Type B pancreatic cell (in vitro differentiated cells): ENCODE measurements at regions not wholly inside any gene's neighbourhood (a gene's known extent, or its start where the extent isn't known, plus 50 kb on each side); places are given as distances from the start of the nearest gene placed in this dataset.

Source experiments
- DNase-seq: peaks from one replicate; pipeline ENCODE4 v3.0.0; 2021; ENCODE audit warnings: mixed read lengths; ENCODE audit not compliant: unreplicated experiment; ENCODE audit errors: extremely low spot score
- H3K27ac Mint-ChIP-seq: 2 replicates; pipeline ENCODE4 v1.8.0; 2021; ENCODE audit warnings: mild to moderate bottlenecking, mixed read lengths
- H3K27me3 Mint-ChIP-seq: 2 replicates; pipeline ENCODE4 v1.8.0; 2021; ENCODE audit warnings: mixed read lengths
- H3K36me3 Mint-ChIP-seq: 2 replicates; pipeline ENCODE4 v1.8.0; 2021; ENCODE audit warnings: mixed read lengths
- H3K4me1 Mint-ChIP-seq: one replicate; pipeline ENCODE4 v1.8.0; 2021; ENCODE audit warnings: mixed read lengths; ENCODE audit not compliant: unreplicated experiment
- H3K4me3 Mint-ChIP-seq: 2 replicates; pipeline ENCODE4 v1.8.0; 2021; ENCODE audit warnings: mild to moderate bottlenecking, mixed read lengths
- H3K9me3 Mint-ChIP-seq: 2 replicates; pipeline ENCODE4 v1.8.0; 2021; ENCODE audit warnings: mixed read lengths
- TF ChIP-seq, protein P1 (sequence below): fragments of 200-600 bp; sonication (generic); conservative IDR thresholded peaks from 2 replicates; pipeline ENCODE4 v1.5.0; 2021; ENCODE audit warnings: antibody characterized with exemption, mild to moderate bottlenecking

DNA sequence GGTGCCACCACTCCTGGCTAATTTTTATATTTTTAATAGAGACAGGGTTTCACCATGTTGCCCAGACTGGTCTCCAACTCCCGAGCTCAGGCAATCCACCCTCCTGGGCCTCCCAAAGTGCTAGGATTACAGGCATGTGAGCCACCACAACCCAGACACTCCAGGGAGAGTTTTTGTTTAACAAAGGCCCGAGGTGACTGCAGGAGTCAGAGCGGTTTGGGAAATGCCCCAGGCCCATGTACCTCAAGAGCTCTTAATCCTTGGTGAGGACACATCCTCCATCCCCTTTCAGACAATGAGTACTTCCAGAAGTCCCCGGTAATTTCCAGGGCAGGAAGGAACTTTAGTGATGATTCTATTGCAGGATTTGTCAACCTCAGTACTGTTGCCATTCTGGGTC, 176.0 kb downstream of the ESRRB start:
- TF ChIP-seq, protein P1, sequence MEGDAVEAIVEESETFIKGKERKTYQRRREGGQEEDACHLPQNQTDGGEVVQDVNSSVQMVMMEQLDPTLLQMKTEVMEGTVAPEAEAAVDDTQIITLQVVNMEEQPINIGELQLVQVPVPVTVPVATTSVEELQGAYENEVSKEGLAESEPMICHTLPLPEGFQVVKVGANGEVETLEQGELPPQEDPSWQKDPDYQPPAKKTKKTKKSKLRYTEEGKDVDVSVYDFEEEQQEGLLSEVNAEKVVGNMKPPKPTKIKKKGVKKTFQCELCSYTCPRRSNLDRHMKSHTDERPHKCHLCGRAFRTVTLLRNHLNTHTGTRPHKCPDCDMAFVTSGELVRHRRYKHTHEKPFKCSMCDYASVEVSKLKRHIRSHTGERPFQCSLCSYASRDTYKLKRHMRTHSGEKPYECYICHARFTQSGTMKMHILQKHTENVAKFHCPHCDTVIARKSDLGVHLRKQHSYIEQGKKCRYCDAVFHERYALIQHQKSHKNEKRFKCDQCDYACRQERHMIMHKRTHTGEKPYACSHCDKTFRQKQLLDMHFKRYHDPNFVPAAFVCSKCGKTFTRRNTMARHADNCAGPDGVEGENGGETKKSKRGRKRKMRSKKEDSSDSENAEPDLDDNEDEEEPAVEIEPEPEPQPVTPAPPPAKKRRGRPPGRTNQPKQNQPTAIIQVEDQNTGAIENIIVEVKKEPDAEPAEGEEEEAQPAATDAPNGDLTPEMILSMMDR = no peak
- H3K27ac Mint-ChIP-seq = no peak overlapping the region
- H3K4me1 Mint-ChIP-seq = peaks cover 10% of the 10 kb centered on the region
- no peaks in the 10 kb centered on the region for H3K9me3 Mint-ChIP-seq
- peaks cover 8% of the 10 kb centered on the region for H3K27me3 Mint-ChIP-seq
- H3K4me3 Mint-ChIP-seq = no peak overlapping the region
- no peaks in the 10 kb centered on the region for H3K36me3 Mint-ChIP-seq
- no peak for DNase-seq

DNA sequence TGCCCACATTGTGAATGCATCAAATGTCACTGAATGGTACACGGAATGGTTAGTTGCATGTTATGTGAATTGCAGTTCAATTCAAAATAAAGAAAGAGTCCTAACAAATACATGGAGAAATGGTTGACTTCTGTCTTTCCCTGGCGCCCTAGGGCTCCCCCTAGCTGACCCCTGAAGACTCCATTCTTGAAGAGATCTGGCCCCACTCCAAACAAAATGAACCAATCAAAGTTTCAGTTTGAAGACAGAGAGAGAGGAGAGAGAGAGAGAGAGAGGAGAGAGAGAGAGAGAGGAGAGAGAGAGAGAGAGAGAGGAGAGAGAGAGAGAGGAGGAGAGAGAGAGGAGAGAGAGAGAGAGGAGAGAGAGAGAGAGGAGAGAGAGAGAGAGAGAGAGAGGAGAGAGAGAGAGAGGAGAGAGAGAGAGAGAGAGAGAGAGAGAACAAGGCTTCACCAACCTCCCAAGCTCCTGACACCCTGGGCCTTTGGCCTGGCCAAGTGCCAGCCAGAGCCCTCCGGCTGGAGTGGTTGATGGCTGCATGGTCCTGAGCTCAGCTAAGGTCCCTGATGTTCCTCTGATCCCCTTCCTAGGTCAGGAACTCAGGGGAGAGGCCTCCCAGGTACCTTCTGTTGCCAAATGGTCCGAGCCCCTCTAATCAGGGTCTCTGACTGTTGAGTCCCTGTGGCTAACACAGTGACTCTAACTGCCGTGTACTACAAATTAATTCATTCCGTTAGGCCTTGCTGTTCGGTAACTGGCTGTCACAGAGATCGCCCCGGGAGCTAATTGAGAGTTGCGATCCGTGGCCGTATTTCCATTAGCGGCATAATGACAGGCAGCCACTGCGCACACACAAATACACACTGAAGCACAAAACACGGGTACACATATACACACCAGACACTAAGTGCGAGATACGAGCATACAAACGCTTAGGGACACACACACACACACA, 188.8 kb downstream of the ESRRB start:
- H3K4me1 Mint-ChIP-seq = no peaks in the 10 kb centered on the region
- H3K9me3 Mint-ChIP-seq = peaks cover 5% of the 10 kb centered on the region
- H3K27me3 Mint-ChIP-seq = peaks cover 29% of the 10 kb centered on the region
- no peak for DNase-seq
- no peaks in the 10 kb centered on the region for H3K36me3 Mint-ChIP-seq
- H3K4me3 Mint-ChIP-seq = no peak overlapping the region
- TF ChIP-seq, protein P1 = no peak
- no peak overlapping the region for H3K27ac Mint-ChIP-seq

DNA sequence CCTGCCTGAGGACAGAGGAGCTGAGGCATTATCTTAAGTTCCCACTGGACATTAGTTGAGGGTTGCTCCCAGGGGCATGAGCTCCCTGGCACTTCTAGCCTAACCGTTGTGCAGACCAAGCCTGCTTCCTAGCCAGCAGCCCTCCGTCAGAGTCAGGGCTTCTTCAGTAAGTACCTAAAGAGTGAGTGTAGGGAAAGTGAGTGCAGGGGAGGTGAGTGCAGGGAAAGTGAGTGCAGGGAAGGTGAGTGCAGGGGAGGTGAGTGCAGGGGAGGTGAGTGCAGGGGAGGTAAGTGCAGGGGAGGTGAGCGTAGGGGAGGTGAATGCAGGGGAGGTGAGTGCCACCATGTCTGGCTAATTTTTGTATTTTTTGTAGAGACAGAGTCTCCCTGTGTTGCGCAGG, 190.5 kb downstream of the ESRRB start:
- TF ChIP-seq, protein P1 = no peak
- Mint-ChIP-seq H3K27ac (no peak overlapping the region), H3K4me3 (no peak overlapping the region), H3K9me3 (peaks cover 5% of the 10 kb centered on the region), H3K27me3 (peaks cover 26% of the 10 kb centered on the region), H3K36me3 (no peaks in the 10 kb centered on the region), H3K4me1 (no peaks in the 10 kb centered on the region)
- no peak for DNase-seq

DNA sequence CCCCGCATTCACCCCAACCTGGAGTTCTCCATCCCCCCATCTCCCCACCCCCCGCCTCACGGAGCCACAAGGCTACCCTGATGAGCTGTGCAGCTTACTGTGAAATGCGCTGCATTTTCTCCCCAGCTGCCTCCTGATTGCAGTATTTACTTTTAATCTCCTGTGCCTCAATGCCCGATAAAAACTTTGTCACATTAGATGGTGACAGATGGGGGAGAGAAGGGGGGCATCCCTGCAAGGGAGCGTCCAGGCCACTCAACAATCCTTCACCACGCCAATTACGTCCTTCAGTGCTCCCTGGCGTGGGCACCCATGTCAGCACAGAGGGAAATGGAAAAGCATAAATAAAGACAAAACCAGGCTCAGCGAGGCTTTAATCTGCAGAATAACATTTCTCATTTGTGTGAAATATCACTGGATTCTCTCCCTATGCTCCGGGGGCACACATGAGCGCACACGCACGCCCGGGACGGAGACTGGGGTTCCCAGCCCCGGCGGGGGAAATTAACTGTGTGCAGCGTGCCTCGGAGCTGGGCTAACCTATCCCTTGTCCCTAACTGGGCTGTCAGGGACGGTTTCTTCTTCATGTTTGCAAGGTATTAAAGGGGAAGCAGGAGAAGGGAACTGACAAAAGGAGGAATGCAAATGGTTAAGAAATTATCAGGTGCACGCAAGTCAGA, 186.7 kb upstream of the VASH1 start:
- peaks cover 5% of the 10 kb centered on the region for H3K9me3 Mint-ChIP-seq

DNA sequence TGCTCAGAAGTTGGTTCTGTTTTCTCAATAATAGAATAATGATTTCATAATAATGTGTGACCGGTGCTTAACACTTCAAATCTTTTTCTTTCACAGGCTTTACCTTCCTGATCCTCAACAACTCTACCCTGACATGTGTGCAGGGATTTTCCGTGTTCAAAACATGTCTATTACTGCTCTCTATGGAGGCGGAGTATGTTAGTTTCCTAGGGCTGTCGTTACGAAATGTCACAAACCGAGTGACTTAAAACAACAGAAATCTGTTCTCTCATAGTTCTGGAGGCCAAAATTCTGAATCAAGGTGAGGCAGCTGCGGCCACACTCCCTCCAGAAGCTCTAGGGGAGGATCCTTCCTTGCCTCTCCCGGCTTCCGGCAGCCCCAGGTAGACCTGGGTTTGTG, 186.2 kb upstream of the VASH1 start:
- Mint-ChIP-seq H3K9me3 (peaks cover 4% of the 10 kb centered on the region), H3K27me3 (peaks cover 34% of the 10 kb centered on the region), H3K4me1 (peaks cover 12% of the 10 kb centered on the region), H3K36me3 (no peaks in the 10 kb centered on the region), H3K27ac (no peak overlapping the region), H3K4me3 (no peak overlapping the region)
- TF ChIP-seq, protein P1 = no peak
- DNase-seq = no peak

More for the DNA sequence above, 186.7 kb upstream of the VASH1 start:
- H3K4me1 Mint-ChIP-seq = peaks cover 12% of the 10 kb centered on the region
- TF ChIP-seq, protein P1 = no peak
- H3K27ac Mint-ChIP-seq = no peak overlapping the region
- H3K36me3 Mint-ChIP-seq = no peaks in the 10 kb centered on the region
- no peak overlapping the region for H3K4me3 Mint-ChIP-seq
- peaks cover 34% of the 10 kb centered on the region for H3K27me3 Mint-ChIP-seq
- no peak for DNase-seq
